ENCODE measurements at regions not wholly inside any gene's neighbourhood (a gene's known extent, or its start where the extent isn't known, plus 50 kb on each side); places are given as distances from the start of the nearest gene placed in this dataset.
"Not testable (repeated sequence)": the region's sequence is repeated elsewhere in the genome, so short reads cannot be mapped to it uniquely, and the experiment has no call there.

DNA sequence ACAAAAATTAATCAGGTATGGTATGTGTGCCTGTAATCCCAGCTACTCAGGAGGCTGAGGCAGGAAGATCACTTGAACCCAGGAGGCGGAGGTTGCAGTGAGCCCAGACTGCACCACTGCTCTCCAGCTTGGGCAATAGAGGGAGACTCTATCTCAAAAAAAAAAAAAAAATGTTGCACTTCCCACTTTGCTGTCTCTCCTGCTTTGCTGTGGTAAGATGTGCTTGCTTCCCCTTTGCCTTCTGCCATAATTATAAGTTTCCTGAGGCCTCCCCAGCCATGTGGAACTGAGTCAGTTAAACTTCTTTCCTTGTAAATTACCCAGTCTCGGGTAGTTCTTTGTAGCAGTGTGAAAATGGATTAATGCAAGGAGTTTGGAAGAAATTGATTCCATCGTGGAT lies 120.3 kb upstream of the CFAP20DC start:
- not testable (repeated sequence) for DNase-seq

DNA sequence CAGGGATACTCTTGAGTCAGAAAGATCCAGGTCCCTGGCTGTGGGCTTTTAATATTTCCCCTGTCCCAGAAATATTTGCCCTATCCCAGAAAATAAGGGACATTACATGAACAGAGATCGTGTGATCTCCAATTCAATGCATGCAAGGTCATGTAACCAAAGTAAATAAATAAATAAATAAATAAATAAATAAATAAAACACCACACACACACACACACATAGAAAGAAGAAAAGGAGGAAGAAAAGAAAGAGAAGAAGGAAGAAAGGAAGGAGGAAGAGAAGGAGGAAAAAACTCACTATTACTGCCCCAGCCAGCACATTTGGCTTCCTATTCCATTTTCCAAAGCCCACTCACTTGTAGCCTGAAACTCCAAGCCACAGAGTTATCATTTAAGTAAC lies 117.9 kb upstream of the CFAP20DC start:
- no peak for DNase-seq

DNA sequence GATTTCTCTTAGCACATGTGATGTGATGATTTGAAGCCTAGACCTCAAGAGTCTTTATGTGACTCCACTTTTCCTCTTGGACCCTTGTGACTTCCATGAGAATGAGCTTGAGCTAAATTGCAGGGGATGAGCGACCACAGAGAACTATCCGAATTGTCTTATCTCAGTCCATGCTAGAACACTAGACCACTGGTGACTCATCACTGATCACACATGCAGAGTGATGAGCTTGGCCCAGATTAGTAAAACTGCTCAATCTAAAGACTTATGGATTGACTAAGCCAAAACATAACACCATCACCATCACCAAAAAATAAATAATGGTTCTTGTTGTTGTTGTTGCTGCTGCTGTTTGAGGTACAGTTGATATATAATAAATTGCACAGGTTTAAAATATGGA lies 114.1 kb upstream of the CFAP20DC start:
- no peak for DNase-seq

GRCh38 chr3:59161048-59161447 lies 111.2 kb upstream of the CFAP20DC start:
- DNase-seq = no peak

DNA sequence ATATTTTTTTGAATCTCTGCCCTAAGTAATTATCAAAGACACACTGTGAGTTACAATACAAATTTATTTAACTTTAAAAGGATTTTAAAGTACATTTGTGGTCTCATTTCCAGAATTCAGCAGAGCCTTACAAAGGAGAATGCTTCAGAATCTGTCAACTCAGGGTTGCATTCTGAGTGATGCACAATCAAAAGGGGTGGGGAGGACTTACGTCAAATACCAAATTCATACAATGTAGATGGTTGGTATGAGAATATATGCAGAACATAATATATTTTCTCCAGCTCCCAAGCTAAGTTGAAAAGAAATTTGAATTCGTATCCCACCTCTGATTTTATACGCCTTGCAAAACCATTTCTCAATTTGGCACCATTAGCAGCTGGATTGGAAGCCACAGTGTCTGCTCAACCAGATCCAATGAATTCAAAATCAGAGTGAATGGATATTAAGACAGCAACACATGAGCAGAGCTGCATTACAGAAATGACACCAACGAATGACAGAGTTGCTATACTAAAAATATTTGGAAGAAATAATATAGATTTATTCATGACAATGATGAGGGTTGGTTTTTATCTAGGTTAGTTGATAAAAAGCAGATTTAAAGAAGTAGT lies 110.4 kb upstream of the CFAP20DC start:
- DNase-seq = no peak

GRCh38 chr3:59153648-59154047 lies 103.8 kb upstream of the CFAP20DC start:
- DNase-seq = no peak

- DNase-seq = no peak
These were observed 103.1 kb upstream of the CFAP20DC start for GRCh38 chr3:59152943-59153342.

- DNase-seq = no peak
These were observed 100.2 kb upstream of the CFAP20DC start for GRCh38 chr3:59150039-59150438.

DNA sequence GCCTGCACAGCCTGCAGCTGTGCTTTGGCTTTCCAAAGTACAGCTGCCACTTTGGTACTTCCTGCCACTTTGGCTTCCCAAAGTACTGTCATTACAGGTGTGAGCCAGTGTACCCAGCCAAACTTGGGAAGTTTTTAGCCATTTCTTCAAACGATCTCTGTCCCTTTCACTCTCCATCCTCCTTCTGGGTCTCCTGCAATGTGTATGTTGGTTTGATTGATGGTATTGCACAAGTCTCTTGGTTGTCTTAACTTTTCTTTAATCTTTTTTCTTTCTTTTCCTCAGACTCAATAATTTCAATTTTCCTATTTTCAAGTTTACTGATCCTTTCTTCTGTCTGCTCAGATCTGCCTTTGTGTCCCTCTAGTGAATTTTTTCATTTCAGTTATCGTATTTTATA lies 99.3 kb upstream of the CFAP20DC start:
- DNase-seq = no peak

DNA sequence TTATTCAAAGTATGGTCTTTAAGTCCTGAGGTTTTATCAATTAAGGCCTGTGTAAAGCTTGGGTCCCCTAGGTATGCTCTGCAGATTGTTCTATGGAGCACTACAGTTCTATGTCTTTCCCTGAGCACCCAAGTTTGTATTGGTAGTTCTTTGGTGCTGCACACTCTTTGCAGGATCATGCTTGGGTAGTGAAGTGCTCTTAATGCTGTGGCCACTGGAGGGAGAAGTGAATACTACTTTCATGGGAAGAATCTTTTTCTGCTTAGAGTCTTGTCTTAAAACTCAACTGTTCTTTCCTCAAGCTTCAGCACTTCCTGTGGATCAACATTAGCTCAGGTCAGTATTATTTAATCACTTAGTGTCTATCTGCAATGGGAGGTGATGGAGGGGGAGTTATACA lies 93.6 kb upstream of the CFAP20DC start:
- no peak for DNase-seq

DNA sequence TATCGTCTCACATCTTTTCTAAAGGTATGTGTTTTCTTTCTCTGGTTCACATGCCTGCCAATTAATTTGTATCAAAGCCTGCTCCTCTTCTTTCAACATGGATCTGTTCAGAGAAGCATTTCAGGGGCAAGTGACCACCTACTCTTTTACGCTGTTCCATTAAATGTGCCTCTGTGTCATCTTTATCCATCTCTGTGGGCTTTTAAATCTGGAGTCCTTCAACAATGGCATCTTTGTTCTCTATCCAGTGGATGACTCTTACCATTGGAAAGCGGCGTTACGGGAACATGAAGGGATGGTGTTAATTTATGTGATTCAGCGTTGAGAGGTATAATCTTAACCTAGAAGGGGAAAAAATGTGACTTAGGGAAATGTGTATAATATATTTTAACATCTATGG lies 92.7 kb upstream of the CFAP20DC start:
- DNase-seq = no peak

DNA sequence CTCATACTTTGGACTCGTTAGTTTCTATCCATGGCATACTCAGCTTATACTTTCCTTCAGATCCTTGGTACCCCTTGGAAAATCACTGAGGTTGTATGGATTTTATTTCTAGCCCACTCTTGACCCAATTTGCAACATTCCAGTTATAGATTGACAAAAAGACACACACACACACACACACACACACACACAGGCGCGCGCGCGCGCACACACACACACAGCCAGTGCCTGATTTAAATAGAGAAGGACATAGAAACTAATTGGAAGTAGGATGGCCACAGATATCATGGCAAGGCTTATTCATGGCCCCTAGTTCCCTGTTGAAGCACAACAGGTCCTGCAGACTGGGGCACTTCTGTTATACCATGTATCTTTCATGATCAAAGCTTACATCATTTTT lies 89.1 kb upstream of the CFAP20DC start:
- DNase-seq = no peak

DNA sequence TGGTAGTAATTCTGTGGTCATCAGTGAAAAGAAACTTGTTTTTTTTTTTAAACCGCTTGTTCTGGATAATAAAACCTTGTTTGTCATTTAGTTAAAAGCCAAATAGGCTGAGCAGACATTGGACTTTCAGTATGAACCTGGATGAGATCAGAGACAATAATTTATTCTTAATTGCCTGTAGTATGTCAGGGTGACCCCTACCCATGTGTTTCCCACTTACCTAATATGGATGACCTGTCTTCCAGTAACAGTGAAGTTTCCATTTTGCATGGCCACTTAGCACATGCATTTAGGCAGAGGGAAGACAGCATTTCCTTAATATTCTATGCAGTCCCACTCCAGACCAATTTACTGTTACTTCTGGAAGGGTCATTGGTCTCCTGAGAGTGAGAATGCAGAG lies 87.6 kb upstream of the CFAP20DC start:
- DNase-seq = no peak

GRCh38 chr3:59136081-59136480 lies 86.3 kb upstream of the CFAP20DC start:
- DNase-seq = no peak

DNA sequence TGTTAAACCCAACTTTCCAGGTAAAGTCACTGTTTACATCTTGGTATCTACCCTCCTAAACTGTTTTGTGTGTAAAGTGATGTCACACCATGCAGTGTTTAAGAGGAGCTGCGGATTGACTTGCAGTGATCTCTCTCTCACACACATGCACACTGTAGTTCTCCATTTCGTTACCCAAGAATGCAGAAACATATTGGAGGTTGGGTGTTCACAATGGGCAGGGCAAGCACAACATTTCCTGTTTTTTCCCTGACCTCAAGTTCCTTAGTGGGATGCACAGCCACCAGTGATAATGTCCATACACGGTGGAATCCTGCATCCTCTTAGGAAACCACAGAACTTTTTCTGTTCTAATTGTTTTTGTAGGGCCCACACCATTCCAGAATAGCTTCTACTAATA lies 85.3 kb upstream of the CFAP20DC start:
- DNase-seq = no peak

DNA sequence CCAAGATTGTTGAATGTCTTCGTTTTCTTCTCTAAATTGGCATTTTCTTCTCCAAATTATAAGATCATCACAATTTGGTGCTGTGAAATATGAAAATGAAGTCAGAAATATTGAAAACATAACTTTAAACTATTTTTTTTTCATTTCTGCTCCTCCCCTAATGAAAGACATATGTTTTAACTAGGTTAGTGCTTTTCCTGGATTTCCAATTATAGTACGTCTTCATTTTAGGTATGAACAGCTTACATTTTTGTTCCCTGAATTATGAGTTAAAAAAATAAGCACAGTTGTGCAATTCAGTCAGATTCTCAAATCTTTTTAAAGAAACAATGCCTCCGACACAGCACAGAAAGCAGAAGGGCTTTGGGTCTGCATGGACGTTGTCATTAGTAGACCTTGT lies 83.5 kb upstream of the CFAP20DC start:
- DNase-seq = peak; percentile 12

DNA sequence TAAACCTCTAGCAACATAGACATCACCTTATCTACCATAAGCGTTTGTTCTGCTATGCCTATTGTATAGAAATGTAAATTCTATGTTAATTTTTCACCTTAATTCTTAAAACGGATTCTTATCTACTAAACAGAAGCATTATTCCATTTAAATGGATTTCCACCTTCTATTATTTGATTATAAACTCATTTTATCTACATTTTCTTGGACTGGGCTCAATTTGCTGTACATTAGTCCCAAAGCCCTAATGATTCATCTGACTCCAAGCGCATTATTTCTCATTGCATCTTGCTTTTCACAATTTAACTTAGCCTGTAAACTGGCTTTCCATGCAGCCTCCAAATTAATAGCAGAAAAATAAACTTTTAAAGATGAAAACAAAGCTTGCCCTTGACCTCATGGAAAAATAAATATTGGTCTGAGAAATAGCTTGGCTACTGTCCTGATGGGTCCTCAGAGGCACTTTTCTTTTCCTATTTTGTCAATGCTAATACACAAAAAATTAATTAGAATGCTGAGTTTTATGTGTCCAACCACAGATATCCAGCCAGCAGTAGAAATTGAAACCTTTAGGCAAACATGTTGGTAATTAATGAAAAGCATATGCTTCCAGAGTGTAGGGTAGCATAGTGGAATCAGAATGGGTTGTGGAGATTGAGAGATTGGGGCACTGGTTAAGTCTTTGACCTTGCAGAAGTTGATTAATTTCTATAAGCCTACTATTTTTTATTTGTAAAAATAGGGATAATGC lies 81.4 kb upstream of the CFAP20DC start:
- DNase-seq = no peak

DNA sequence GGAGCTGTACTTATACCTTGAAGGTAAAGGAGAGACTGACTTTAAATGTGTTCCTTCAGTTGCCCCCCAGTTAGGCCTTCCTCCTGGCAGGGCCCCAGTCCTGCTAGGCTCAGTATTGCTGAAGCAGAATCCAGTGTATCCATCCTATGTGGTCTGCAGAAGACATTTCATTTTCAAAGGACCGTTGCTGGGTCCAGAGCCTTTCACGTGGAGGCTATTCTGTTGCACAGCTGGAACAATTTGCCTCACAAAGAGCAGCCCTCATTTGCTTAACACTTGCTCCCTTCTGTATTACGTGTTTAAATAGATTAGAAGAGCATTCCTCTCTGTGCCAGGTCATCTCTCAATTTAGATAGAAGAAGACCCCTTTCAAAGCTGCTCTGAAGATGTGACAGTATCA lies 78.9 kb upstream of the CFAP20DC start:
- DNase-seq = no peak

GRCh38 chr3:59127071-59127470 lies 77.2 kb upstream of the CFAP20DC start:
- DNase-seq = no peak

GRCh38 chr3:59126446-59126845 lies 76.6 kb upstream of the CFAP20DC start:
- no peak for DNase-seq

GRCh38 chr3:59121346-59122144 lies 71.7 kb upstream of the CFAP20DC start:
- no peak for DNase-seq

DNA sequence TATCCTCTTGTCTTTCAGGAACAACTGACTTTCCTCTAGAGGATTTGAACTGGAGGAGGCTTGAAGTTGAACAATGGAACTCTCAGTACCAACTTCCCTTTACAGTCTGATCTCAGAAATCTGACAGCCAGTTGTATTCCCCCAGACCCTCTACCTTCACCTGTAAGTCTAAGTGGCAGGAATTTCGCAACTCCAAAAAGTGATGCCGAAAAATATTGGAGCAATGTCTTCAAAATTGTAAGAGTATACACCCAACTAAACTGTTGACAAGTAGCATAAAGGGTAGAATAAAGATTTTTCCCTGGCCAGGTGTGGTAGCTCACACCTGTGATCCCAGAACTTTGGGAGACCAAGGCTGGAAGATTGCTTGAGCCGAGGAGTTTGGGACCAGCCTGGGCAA lies 69.1 kb upstream of the CFAP20DC start:
- DNase-seq = no peak

- DNase-seq = no peak
These were observed 67.6 kb upstream of the CFAP20DC start for GRCh38 chr3:59117396-59117795.

DNA sequence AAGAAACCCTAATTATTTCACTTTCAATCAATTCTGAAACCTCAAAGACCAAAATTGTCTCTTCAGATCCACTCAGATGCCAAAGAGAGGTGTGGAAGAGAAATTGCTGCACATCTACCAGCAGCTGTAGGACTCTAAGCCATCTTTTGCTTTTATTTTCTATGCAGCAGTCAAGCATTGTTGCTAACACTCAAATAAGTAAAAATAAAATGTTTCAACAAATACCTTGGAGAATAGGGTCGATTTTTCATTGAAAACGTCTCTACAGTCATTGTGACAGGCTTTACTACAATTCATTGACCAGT lies 66.4 kb upstream of the CFAP20DC start:
- no peak for DNase-seq

Data from HCEC 1CT (cell line).